HG03045 (cell line): ENCODE measurements at regions not wholly inside any gene's neighbourhood (a gene's known extent, or its start where the extent isn't known, plus 50 kb on each side); places are given as distances from the start of the nearest gene placed in this dataset.
"Not testable (repeated sequence)": the region's sequence is repeated elsewhere in the genome, so short reads cannot be mapped to it uniquely, and the experiment has no call there.

ENCODE experiments used
- ATAC-seq: cut with Tn5 transposase; IDR thresholded peaks from one replicate; pipeline ENCODE4 v1.9.1; 2021; ENCODE audit warnings: mild to moderate bottlenecking, moderate library complexity; ENCODE audit not compliant: unreplicated experiment

GRCh38 chrX:124181515-124181914 is 150.9 kb upstream of the TEX13D start:
- not testable (repeated sequence) for ATAC-seq

GRCh38 chrX:124190440-124190839 is 142.0 kb upstream of the TEX13D start:
- ATAC-seq, result no peak

GRCh38 chrX:124194199-124194598 is 138.3 kb upstream of the TEX13D start:
- no peak for ATAC-seq

GRCh38 chrX:124194901-124195300 is 137.6 kb upstream of the TEX13D start:
- no peak for ATAC-seq

- no peak for ATAC-seq
Observed at GRCh38 chrX:124203311-124203710, 129.1 kb upstream of the TEX13D start.

- ATAC-seq, result no peak
Observed at GRCh38 chrX:124208660-124209059, 123.8 kb upstream of the TEX13D start.

- no peak for ATAC-seq
Observed at GRCh38 chrX:124209792-124210576, 122.5 kb upstream of the TEX13D start.

GRCh38 chrX:124211312-124211942 is 121.0 kb upstream of the TEX13D start:
- ATAC-seq, result no peak

GRCh38 chrX:124212622-124213021 is 119.8 kb upstream of the TEX13D start:
- ATAC-seq, result no peak

GRCh38 chrX:124215786-124216185 is 116.7 kb upstream of the TEX13D start:
- no peak for ATAC-seq

GRCh38 chrX:124216396-124217115 is 115.9 kb upstream of the TEX13D start:
- no peak for ATAC-seq

- ATAC-seq, result peak; percentile 69
Observed at GRCh38 chrX:124217304-124218251, 114.9 kb upstream of the TEX13D start.

- no peak for ATAC-seq
Observed at GRCh38 chrX:124223524-124223923, 108.9 kb upstream of the TEX13D start.

GRCh38 chrX:124224528-124224927 is 107.9 kb upstream of the TEX13D start:
- ATAC-seq, result no peak

- no peak for ATAC-seq
Observed at GRCh38 chrX:124226129-124226528, 106.3 kb upstream of the TEX13D start.

- ATAC-seq, result no peak
Observed at GRCh38 chrX:124228849-124229248, 103.6 kb upstream of the TEX13D start.

GRCh38 chrX:124229374-124229773 is 103.1 kb upstream of the TEX13D start:
- no peak for ATAC-seq

GRCh38 chrX:124230655-124231450 is 101.6 kb upstream of the TEX13D start:
- no peak for ATAC-seq

GRCh38 chrX:124231451-124231759 is 101.1 kb upstream of the TEX13D start:
- ATAC-seq, result no peak
